ENCODE measurements at regions not wholly inside any gene's neighbourhood (a gene's known extent, or its start where the extent isn't known, plus 50 kb on each side); places are given as distances from the start of the nearest gene placed in this dataset.
A peak's percentile ranks its signal among the peaks of the same experiment; 100 is the strongest.

GRCh38 chr4:11232015-11232414 lies 196.7 kb downstream of the HS3ST1 start:
- H3K27me3 ChIP-seq (ENCODE audit: control insufficient read depth, insufficient read depth, low read length) = no peaks in the 10 kb centered on the region
- DNase-seq = peak in 2 of 5 donors; percentile 48 to 73
- intact Hi-C loops (cut with DNase I) = no loop called here
- no peak for TF ChIP-seq CTCF (IDR thresholded peaks at IDR 0.05; ENCODE audit: borderline replicate concordance, extremely low read depth, insufficient read depth)
- H3K4me3 ChIP-seq (ENCODE audit: low read length in 3 of 3) = no peak overlapping the region
- H3K4me1 ChIP-seq (ENCODE audit: control insufficient read depth in 2 of 3, insufficient read depth in 2 of 3, low read depth in 1 of 3, low read length in 3 of 3) = peaks cover 0 to 2% (median 0%) of the 10 kb centered on the region in 3 donors
- H3K9ac ChIP-seq (ENCODE audit: low read length in 3 of 3) = no peak overlapping the region
- FAIRE-seq = no peak
- H3K27ac ChIP-seq (ENCODE audit: low read depth in 2 of 2, low read length in 2 of 2) = no peak overlapping the region
- H3K9me3 ChIP-seq (ENCODE audit: control insufficient read depth in 2 of 3, insufficient read depth in 1 of 3, low read length in 3 of 3) = no peaks in the 10 kb centered on the region
- no peaks in the 10 kb centered on the region for H3K36me3 ChIP-seq (ENCODE audit: control insufficient read depth in 2 of 3, insufficient read depth in 3 of 3, low read length in 3 of 3)

DNA sequence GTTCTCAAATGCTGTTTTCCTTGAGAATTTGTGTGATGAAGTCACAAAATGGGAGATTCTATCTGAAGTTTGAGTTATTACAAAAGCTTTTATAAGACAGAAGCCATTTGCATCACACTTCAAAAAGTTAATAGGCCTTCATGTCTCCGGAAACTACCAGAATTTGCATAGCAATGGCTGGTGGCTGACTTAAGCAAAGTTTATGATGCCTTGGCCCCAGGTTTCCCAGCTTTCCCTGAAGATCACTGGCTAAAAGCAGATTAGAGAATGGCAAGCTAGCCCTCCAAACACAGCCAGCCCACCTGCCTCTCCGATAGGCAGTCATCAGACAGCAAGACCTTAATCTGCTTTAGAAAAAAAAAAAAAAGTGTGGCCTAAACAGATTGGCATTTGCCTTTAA lies 197.8 kb downstream of the HS3ST1 start:
- intact Hi-C loops (cut with DNase I) = no loop called here
- FAIRE-seq (no peak), DNase-seq (no peak)
- Histone ChIP-seq H3K4me3 (ENCODE audit: low read length in 3 of 3) (no peak overlapping the region), H3K9me3 (ENCODE audit: control insufficient read depth in 2 of 3, insufficient read depth in 1 of 3, low read length in 3 of 3) (no peaks in the 10 kb centered on the region), H3K27ac (ENCODE audit: low read depth in 2 of 2, low read length in 2 of 2) (no peak overlapping the region), H3K4me1 (ENCODE audit: control insufficient read depth in 2 of 3, insufficient read depth in 2 of 3, low read depth in 1 of 3, low read length in 3 of 3) (peaks cover 0 to 2% (median 0%) of the 10 kb centered on the region in 3 donors), H3K27me3 (ENCODE audit: control insufficient read depth, insufficient read depth, low read length) (no peaks in the 10 kb centered on the region), H3K9ac (ENCODE audit: low read length in 3 of 3) (no peak overlapping the region), H3K36me3 (ENCODE audit: control insufficient read depth in 2 of 3, insufficient read depth in 3 of 3, low read length in 3 of 3) (no peaks in the 10 kb centered on the region)
- TF ChIP-seq CTCF (IDR thresholded peaks at IDR 0.05; ENCODE audit: borderline replicate concordance, extremely low read depth, insufficient read depth) = no peak

- no peaks in the 10 kb centered on the region for H3K27me3 ChIP-seq (ENCODE audit: control insufficient read depth, insufficient read depth, low read length)
- H3K9ac ChIP-seq (ENCODE audit: low read length in 3 of 3) = no peak overlapping the region
- FAIRE-seq (no peak), DNase-seq (no peak)
- peaks cover 0 to 2% (median 0%) of the 10 kb centered on the region in 3 donors for H3K4me1 ChIP-seq (ENCODE audit: control insufficient read depth in 2 of 3, insufficient read depth in 2 of 3, low read depth in 1 of 3, low read length in 3 of 3)
- H3K9me3 ChIP-seq (ENCODE audit: control insufficient read depth in 2 of 3, insufficient read depth in 1 of 3, low read length in 3 of 3) = no peaks in the 10 kb centered on the region
- no peak overlapping the region for H3K4me3 ChIP-seq (ENCODE audit: low read length in 3 of 3)
- H3K36me3 ChIP-seq (ENCODE audit: control insufficient read depth in 2 of 3, insufficient read depth in 3 of 3, low read length in 3 of 3) = no peaks in the 10 kb centered on the region
- H3K27ac ChIP-seq (ENCODE audit: low read depth in 2 of 2, low read length in 2 of 2) = no peak overlapping the region
- intact Hi-C loops (cut with DNase I) = no loop called here
- no peak for TF ChIP-seq CTCF (IDR thresholded peaks at IDR 0.05; ENCODE audit: borderline replicate concordance, extremely low read depth, insufficient read depth)
Measured at GRCh38 chr4:11228530-11228929, 200.2 kb downstream of the HS3ST1 start.

DNA sequence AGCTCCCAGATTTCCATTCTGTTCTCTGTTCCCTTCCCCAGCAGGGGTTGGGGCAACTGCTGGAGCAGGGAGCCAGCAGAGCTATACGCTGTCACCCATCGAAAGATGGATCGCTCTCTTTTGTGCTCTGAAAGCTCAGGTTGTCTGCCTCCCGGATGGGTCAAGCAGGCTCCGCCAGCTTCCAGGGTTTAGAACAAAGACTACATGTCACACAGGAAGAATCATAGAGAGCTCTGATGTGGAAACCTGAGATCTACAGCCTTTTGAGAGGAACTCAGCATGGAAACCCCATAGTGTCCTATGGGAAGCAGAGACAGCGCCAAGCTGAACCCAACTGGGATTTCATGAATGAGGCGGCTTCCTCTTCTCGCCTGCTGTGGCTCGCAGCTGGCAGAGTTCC lies 205.4 kb downstream of the HS3ST1 start:
- no peaks in the 10 kb centered on the region for H3K27me3 ChIP-seq (ENCODE audit: control insufficient read depth, insufficient read depth, low read length)
- H3K36me3 ChIP-seq (ENCODE audit: control insufficient read depth in 2 of 3, insufficient read depth in 3 of 3, low read length in 3 of 3) = no peaks in the 10 kb centered on the region
- DNase-seq (peak in 4 of 5 donors; percentile 60 to 84 (median 76)), FAIRE-seq (no peak)
- H3K9me3 ChIP-seq (ENCODE audit: control insufficient read depth in 2 of 3, insufficient read depth in 1 of 3, low read length in 3 of 3) = no peaks in the 10 kb centered on the region
- TF ChIP-seq CTCF (IDR thresholded peaks at IDR 0.05; ENCODE audit: borderline replicate concordance, extremely low read depth, insufficient read depth) = no peak
- no peaks in the 10 kb centered on the region for H3K4me1 ChIP-seq (ENCODE audit: control insufficient read depth in 2 of 3, insufficient read depth in 2 of 3, low read depth in 1 of 3, low read length in 3 of 3)
- no peak overlapping the region for H3K9ac ChIP-seq (ENCODE audit: low read length in 3 of 3)
- H3K27ac ChIP-seq (ENCODE audit: low read depth in 2 of 2, low read length in 2 of 2) = no peak overlapping the region
- H3K4me3 ChIP-seq (ENCODE audit: low read length in 3 of 3) = no peak overlapping the region
- intact Hi-C loops (cut with DNase I) = no loop called here

Measured in kidney (tissue), 13 donors.